HepG2 (cell line): ENCODE measurements at regions not wholly inside any gene's neighbourhood (a gene's known extent, or its start where the extent isn't known, plus 50 kb on each side); places are given as distances from the start of the nearest gene placed in this dataset.

Experiments
- ATAC-seq: fragments of 200-7000 bp; cut with Tn5 transposase; 3 replicates; pipeline ENCODE4 v1.9.1; 2020; ENCODE audit warnings: mild to moderate bottlenecking, moderate library complexity
- BruUV-seq: library from RNA; stranded (reverse); fragments of 400-500 nt; replicated peaks from 2 replicates; lab custom pipeline; 2021; lab: Mats Ljungman, UMichigan
- CTCF ChIA-PET: fragments of 300-600 bp; formaldehyde crosslinking; extraction: SDS; loops from one replicate; lab custom pipeline; 2021; ENCODE audit warnings: low total read pairs, inconsistent platforms, low intra/inter-chr PET ratio; lab: Yijun Ruan, JAX
- POLR2A ChIA-PET: fragments of 350-600 bp; sonication (Branson Sonifier 250); formaldehyde crosslinking; loops from one replicate; lab custom pipeline; 2020; ENCODE audit warnings: antibody characterized with exemption, inconsistent platforms; lab: Yijun Ruan, JAX
- DNase-seq: peaks from one replicate; pipeline ENCODE4 v3.0.0-alpha.2; 2015; ENCODE audit warnings: low spot score
- FAIRE-seq: peaks from 3 replicates; lab custom pipeline; 2011; peaks lifted over from hg19 to GRCh38; lab: Jason Lieb, UNC
- H2AFZ ChIP-seq: one replicate; pipeline ENCODE4 v1.6.1; 2011; ENCODE audit warnings: low read length, inconsistent platforms
- H3K27ac ChIP-seq: fragments of 300-600 bp; 3 replicates; pipeline ENCODE4 v1.8.0; 2011; ENCODE audit warnings: mixed run types, mild to moderate bottlenecking, mixed read lengths, low read length, inconsistent platforms; ENCODE audit not compliant: insufficient read depth; ENCODE audit errors: extremely low read length
- H3K27me3 ChIP-seq, 2 experiments: fragments of 200-600 bp in 1 of 2; 2 replicates in 1 of 2; 3 replicates in 1 of 2; pipeline versions ENCODE4 v1.6.0 to v1.8.0; 2011; ENCODE audit warnings: low read length in 2 of 2, mild to moderate bottlenecking in 2 of 2, moderate library complexity in 2 of 2, inconsistent platforms in 1 of 2; ENCODE audit not compliant: insufficient read depth in 2 of 2, control insufficient read depth in 1 of 2
- H3K36me3 ChIP-seq, 2 experiments: fragments of 200-600 bp in 1 of 2; replicated peaks in 1 of 2; 2 replicates in 1 of 2; 3 replicates in 1 of 2; pipeline versions ENCODE4 v1.5.1 to v1.8.0; 2011; ENCODE audit warnings: low read length in 2 of 2, inconsistent platforms in 1 of 2; ENCODE audit not compliant: insufficient read depth in 2 of 2, control insufficient read depth in 1 of 2
- H3K4me1 ChIP-seq: 2 replicates; pipeline ENCODE4 v1.5.1; 2012; ENCODE audit warnings: low read length, inconsistent platforms; ENCODE audit not compliant: insufficient read depth
- H3K4me2 ChIP-seq: 2 replicates; pipeline ENCODE4 v1.6.0; 2011; ENCODE audit warnings: low read depth, low read length, inconsistent platforms
- H3K4me3 ChIP-seq, 3 experiments: fragments of 200-600 bp in 1 of 3; sonication (generic), shearing (Covaris generic) in 1 of 3; replicated peaks in 1 of 3; 2 replicates each; pipeline ENCODE4 v1.5.1; 2011 to 2016; ENCODE audit warnings: low read length in 3 of 3, inconsistent platforms in 2 of 3, low read depth in 2 of 3, mild to moderate bottlenecking in 2 of 3, control low read depth in 1 of 3, mixed read lengths in 1 of 3; ENCODE audit not compliant: insufficient read depth in 1 of 3
- H3K79me2 ChIP-seq: one replicate; pipeline ENCODE4 v1.6.1; 2011; ENCODE audit warnings: low read length, inconsistent platforms; ENCODE audit not compliant: insufficient read depth
- H3K9ac ChIP-seq: 2 replicates; pipeline ENCODE4 v1.6.0; 2011; ENCODE audit warnings: mild to moderate bottlenecking, low read depth, low read length, inconsistent platforms; ENCODE audit not compliant: insufficient read depth
- H3K9me3 ChIP-seq: 2 replicates; pipeline ENCODE4 v1.5.1; 2012; ENCODE audit warnings: mild to moderate bottlenecking, low read length
- H4K20me1 ChIP-seq: 2 replicates; pipeline ENCODE4 v1.6.0; 2011; ENCODE audit warnings: inconsistent platforms, mild to moderate bottlenecking, low read length, moderate library complexity; ENCODE audit not compliant: insufficient read depth
- CENPT ChIP-seq: sonication (generic); formaldehyde crosslinking; IDR thresholded peaks from 2 replicates; pipeline ENCODE4 v1.8.0; 2022; ENCODE audit warnings: low read depth, mild to moderate bottlenecking, moderate library complexity, missing genetic modification reagents
- PLSCR1 ChIP-seq: sonication (generic); formaldehyde crosslinking; IDR thresholded peaks from 2 replicates; pipeline ENCODE4 v1.5.0; 2020; ENCODE audit warnings: missing genetic modification reagents, mild to moderate bottlenecking, borderline replicate concordance
- ZNF407 ChIP-seq: sonication (generic); formaldehyde crosslinking; IDR thresholded peaks from one replicate; pipeline ENCODE4 v1.5.1; 2020; ENCODE audit warnings: mild to moderate bottlenecking, missing genetic modification reagents; ENCODE audit errors: not compliant biosample characterization
- WGBS: methylation state at CpG from one replicate; pipeline ENCODE4 v1.1.6; 2017; ENCODE audit warnings: low lambda C conversion rate; 5-methylcytosine and 5-hydroxymethylcytosine counted together
- in situ Hi-C: cut with HindIII; loops from 2 replicates; pipeline ENCODE4 v1.10.0; 2017; ENCODE audit warnings: low pct_unique_long_range_greater_than_20kb; ENCODE audit not compliant: extremely low pct_ligation_motif_present
- intact Hi-C: fragments of 100-400 bp; cut with micrococcal nuclease; formaldehyde crosslinking; loops from one replicate; pipeline ENCODE4 v1.10.0; 2022; ENCODE audit not compliant: unreplicated experiment

- BruUV-seq, result no TSS peak
- in situ Hi-C loops, result no loop called here
- Histone ChIP-seq H3K4me3 (no peak overlapping the region), H4K20me1 (no peaks in the 10 kb centered on the region), H3K27me3 (peaks cover 0 to 50% of the 10 kb centered on the region in 2 experiments; a peak in 4 of 5 replicates), H3K9me3 (no peaks in the 10 kb centered on the region), H3K4me1 (0 out of 2 replicates have a peak, but pooled peaks cover 8% of the 10 kb centered on the region), H3K9ac (no peak overlapping the region), H3K27ac (no peak overlapping the region), H3K79me2 (no peaks in the 10 kb centered on the region), H3K36me3 (no peaks in the 10 kb centered on the region), H3K4me2 (no peak overlapping the region), H2AFZ (no peak overlapping the region)
- ATAC-seq (no peak), DNase-seq (no peak), FAIRE-seq (no peak)
- intact Hi-C loops, result no loop called here
- no peak for TF ChIP-seq CENPT (CRISPR knock-in tag)
- no peak for TF ChIP-seq ZNF407
- TF ChIP-seq PLSCR1 (CRISPR knock-in tag), result no peak
- 35% methylated on average over 6 of the region's 6 CpGs for WGBS
- CTCF ChIA-PET, result no interaction called here
- POLR2A ChIA-PET, result no interaction called here
Measured at GRCh38 chr6:3571250-3571681, 114.4 kb upstream of the SLC22A23 start.
